GM12878 (cell line): ENCODE measurements at regions not wholly inside any gene's neighbourhood (a gene's known extent, or its start where the extent isn't known, plus 50 kb on each side); places are given as distances from the start of the nearest gene placed in this dataset.

ENCODE experiments used
- BACH1 ChIP-seq: fragments of 450-650 bp; IDR thresholded peaks from 2 replicates; pipeline ENCODE4 v1.6.1; 2017; ENCODE audit warnings: mild to moderate bottlenecking, borderline replicate concordance
- HDAC6 ChIP-seq: fragments of 200-600 bp; sonication (generic); IDR thresholded peaks from one replicate; pipeline ENCODE4 v1.8.0; 2017; ENCODE audit warnings: antibody characterized with exemption; ENCODE audit not compliant: unreplicated experiment
- NRF1 ChIP-seq: conservative IDR thresholded peaks from 2 replicates; pipeline ENCODE4 v1.6.1; 2011; ENCODE audit warnings: mild to moderate bottlenecking, low read depth, low read length, improper control_type of control experiment
- POU2F2 ChIP-seq: IDR thresholded peaks from 3 replicates; pipeline ENCODE4 v1.6.1; 2011; ENCODE audit warnings: low read depth, mild to moderate bottlenecking, low read length, borderline replicate concordance
- RBBP5 ChIP-seq: fragments of 200-600 bp; sonication (generic); conservative IDR thresholded peaks from 2 replicates; pipeline ENCODE4 v1.6.1; 2016
- RFX5 ChIP-seq: IDR thresholded peaks from 2 replicates; pipeline ENCODE4 v1.6.1; 2011; ENCODE audit warnings: low read depth, low read length, improper control_type of control experiment
- TF ChIP-seq, protein P1 (sequence below): fragments of 450-650 bp; IDR thresholded peaks from 2 replicates; pipeline ENCODE4 v1.6.1; 2017; ENCODE audit warnings: mild to moderate bottlenecking, moderate library complexity
- TF ChIP-seq, protein P2 (sequence below): fragments of 450-650 bp; IDR thresholded peaks from 2 replicates; pipeline ENCODE4 v1.6.1; 2017; ENCODE audit warnings: borderline replicate concordance
- TF ChIP-seq, protein P3 (sequence below): fragments of 450-650 bp; IDR thresholded peaks from 2 replicates; pipeline ENCODE4 v1.6.1; 2016; ENCODE audit warnings: mild to moderate bottlenecking, moderate library complexity, borderline replicate concordance

DNA sequence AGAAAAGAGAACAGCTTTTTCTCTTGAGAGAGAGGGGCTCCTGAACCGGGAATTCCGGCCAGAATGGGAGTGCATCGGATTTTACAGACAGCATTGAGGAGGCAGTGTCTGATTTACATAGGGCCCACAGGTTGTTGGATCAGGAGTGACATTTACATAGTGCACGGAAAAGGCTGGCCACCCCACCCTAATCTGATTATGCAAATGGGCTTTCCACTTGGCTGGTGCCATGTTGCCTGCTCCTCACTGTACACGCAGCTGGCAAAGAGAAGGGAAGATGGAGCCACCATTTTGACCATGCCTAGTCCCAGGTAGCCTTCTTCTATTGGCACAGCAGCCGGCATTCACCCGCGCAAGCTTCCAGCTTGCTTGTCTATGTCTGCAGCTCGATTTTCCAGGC lies 77.5 kb upstream of the FAM171A1 start (continued):
- TF ChIP-seq, protein P1, sequence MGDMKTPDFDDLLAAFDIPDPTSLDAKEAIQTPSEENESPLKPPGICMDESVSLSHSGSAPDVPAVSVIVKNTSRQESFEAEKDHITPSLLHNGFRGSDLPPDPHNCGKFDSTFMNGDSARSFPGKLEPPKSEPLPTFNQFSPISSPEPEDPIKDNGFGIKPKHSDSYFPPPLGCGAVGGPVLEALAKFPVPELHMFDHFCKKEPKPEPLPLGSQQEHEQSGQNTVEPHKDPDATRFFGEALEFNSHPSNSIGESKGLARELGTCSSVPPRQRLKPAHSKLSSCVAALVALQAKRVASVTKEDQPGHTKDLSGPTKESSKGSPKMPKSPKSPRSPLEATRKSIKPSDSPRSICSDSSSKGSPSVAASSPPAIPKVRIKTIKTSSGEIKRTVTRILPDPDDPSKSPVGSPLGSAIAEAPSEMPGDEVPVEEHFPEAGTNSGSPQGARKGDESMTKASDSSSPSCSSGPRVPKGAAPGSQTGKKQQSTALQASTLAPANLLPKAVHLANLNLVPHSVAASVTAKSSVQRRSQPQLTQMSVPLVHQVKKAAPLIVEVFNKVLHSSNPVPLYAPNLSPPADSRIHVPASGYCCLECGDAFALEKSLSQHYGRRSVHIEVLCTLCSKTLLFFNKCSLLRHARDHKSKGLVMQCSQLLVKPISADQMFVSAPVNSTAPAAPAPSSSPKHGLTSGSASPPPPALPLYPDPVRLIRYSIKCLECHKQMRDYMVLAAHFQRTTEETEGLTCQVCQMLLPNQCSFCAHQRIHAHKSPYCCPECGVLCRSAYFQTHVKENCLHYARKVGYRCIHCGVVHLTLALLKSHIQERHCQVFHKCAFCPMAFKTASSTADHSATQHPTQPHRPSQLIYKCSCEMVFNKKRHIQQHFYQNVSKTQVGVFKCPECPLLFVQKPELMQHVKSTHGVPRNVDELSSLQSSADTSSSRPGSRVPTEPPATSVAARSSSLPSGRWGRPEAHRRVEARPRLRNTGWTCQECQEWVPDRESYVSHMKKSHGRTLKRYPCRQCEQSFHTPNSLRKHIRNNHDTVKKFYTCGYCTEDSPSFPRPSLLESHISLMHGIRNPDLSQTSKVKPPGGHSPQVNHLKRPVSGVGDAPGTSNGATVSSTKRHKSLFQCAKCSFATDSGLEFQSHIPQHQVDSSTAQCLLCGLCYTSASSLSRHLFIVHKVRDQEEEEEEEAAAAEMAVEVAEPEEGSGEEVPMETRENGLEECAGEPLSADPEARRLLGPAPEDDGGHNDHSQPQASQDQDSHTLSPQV, result no peak
- TF ChIP-seq, protein P2, sequence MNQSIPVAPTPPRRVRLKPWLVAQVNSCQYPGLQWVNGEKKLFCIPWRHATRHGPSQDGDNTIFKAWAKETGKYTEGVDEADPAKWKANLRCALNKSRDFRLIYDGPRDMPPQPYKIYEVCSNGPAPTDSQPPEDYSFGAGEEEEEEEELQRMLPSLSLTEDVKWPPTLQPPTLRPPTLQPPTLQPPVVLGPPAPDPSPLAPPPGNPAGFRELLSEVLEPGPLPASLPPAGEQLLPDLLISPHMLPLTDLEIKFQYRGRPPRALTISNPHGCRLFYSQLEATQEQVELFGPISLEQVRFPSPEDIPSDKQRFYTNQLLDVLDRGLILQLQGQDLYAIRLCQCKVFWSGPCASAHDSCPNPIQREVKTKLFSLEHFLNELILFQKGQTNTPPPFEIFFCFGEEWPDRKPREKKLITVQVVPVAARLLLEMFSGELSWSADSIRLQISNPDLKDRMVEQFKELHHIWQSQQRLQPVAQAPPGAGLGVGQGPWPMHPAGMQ, result no peak
- TF ChIP-seq, protein P3, sequence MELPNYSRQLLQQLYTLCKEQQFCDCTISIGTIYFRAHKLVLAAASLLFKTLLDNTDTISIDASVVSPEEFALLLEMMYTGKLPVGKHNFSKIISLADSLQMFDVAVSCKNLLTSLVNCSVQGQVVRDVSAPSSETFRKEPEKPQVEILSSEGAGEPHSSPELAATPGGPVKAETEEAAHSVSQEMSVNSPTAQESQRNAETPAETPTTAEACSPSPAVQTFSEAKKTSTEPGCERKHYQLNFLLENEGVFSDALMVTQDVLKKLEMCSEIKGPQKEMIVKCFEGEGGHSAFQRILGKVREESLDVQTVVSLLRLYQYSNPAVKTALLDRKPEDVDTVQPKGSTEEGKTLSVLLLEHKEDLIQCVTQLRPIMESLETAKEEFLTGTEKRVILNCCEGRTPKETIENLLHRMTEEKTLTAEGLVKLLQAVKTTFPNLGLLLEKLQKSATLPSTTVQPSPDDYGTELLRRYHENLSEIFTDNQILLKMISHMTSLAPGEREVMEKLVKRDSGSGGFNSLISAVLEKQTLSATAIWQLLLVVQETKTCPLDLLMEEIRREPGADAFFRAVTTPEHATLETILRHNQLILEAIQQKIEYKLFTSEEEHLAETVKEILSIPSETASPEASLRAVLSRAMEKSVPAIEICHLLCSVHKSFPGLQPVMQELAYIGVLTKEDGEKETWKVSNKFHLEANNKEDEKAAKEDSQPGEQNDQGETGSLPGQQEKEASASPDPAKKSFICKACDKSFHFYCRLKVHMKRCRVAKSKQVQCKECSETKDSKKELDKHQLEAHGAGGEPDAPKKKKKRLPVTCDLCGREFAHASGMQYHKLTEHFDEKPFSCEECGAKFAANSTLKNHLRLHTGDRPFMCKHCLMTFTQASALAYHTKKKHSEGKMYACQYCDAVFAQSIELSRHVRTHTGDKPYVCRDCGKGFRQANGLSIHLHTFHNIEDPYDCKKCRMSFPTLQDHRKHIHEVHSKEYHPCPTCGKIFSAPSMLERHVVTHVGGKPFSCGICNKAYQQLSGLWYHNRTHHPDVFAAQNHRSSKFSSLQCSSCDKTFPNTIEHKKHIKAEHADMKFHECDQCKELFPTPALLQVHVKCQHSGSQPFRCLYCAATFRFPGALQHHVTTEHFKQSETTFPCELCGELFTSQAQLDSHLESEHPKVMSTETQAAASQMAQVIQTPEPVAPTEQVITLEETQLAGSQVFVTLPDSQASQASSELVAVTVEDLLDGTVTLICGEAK, result no peak
- no peak for TF ChIP-seq NRF1
- no peak for TF ChIP-seq RBBP5
- TF ChIP-seq HDAC6, result no peak
- no peak for TF ChIP-seq POU2F2
- no peak for TF ChIP-seq RFX5
- no peak for TF ChIP-seq BACH1
